Ishikawa (cell line): ENCODE measurements at regions not wholly inside any gene's neighbourhood (a gene's known extent, or its start where the extent isn't known, plus 50 kb on each side); places are given as distances from the start of the nearest gene placed in this dataset.

Source experiments
- CEBPB ChIP-seq: IDR thresholded peaks from 2 replicates; pipeline ENCODE4 v1.6.1; 2012
- CREB1 ChIP-seq: IDR thresholded peaks from 2 replicates; pipeline ENCODE4 v1.6.1; 2012; ENCODE audit warnings: low read depth
- EGR1 ChIP-seq: IDR thresholded peaks from 2 replicates; pipeline ENCODE4 v1.6.1; 2012
- EP300 ChIP-seq: IDR thresholded peaks from 2 replicates; pipeline ENCODE4 v1.6.1; 2012; ENCODE audit warnings: borderline replicate concordance
- FOXM1 ChIP-seq: IDR thresholded peaks from 2 replicates; pipeline ENCODE4 v1.6.1; 2012; ENCODE audit warnings: low read depth, borderline replicate concordance
- NFIC ChIP-seq: IDR thresholded peaks from 2 replicates; pipeline ENCODE4 v1.6.1; 2012
- RAD21 ChIP-seq: IDR thresholded peaks from 2 replicates; pipeline ENCODE4 v1.6.1; 2012; ENCODE audit warnings: low read depth
- TAF1 ChIP-seq: IDR thresholded peaks from 2 replicates; pipeline ENCODE4 v1.6.1; 2012; ENCODE audit warnings: low read depth, mild to moderate bottlenecking
- TCF12 ChIP-seq: IDR thresholded peaks from 2 replicates; pipeline ENCODE4 v1.6.1; 2012; ENCODE audit warnings: low read depth
- TEAD4 ChIP-seq: IDR thresholded peaks from 2 replicates; pipeline ENCODE4 v1.6.1; 2012
- YY1 ChIP-seq: IDR thresholded peaks from 2 replicates; pipeline ENCODE4 v1.6.1; 2012; ENCODE audit warnings: low read depth
- ZBTB7A ChIP-seq: IDR thresholded peaks from 2 replicates; pipeline ENCODE4 v1.6.1; 2012; ENCODE audit warnings: low read depth
- TF ChIP-seq, protein P1 (sequence below): IDR thresholded peaks from 2 replicates; pipeline ENCODE4 v1.6.1; 2012; ENCODE audit warnings: low read depth, mild to moderate bottlenecking
- TF ChIP-seq, protein P2 (sequence below): IDR thresholded peaks from 2 replicates; pipeline ENCODE4 v1.6.1; 2012
- TF ChIP-seq, protein P3 (sequence below): IDR thresholded peaks from 2 replicates; pipeline ENCODE4 v1.6.1; 2012

DNA sequence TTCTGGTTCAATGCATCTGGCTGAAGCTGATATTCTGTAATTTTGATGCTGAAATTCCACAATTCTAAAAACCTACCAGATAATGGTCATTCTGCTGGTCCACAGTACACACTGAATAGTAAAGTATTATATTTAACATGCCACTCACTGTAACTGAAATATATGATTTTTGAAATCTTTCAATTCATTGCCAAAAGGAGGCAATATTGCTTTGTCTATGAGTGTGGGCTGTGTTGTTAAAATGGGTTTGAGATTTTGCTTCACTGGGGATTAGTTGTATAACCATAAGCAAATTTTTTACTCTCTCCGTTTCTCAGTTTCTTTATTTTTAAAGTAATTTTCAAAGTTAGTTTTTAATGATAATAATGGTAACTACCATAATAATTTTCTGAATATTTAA lies 1404.1 kb upstream of the IGFBP7 start:
- TF ChIP-seq RAD21, result peak; percentile 21; the same call in 1 of the 2 replicates
- no peak for TF ChIP-seq TCF12

DNA sequence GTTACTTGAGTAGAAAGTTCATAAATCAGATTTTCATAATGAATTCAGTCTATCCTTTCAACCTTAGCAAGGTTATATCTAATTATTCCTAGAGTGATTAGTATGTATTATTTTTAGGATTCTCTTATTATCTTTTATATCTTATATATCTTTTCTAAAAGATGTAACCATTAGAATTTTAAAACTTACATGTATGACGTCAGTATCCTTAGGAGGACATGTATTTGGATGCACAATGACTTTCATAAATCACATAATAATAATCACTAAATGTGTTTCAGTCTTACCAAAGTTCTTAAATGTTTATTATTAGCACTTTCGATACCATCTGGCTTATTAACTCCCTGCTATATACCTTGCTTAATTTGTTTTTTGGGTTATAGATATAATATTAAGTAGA lies 1400.5 kb upstream of the IGFBP7 start:
- TF ChIP-seq, protein P1, sequence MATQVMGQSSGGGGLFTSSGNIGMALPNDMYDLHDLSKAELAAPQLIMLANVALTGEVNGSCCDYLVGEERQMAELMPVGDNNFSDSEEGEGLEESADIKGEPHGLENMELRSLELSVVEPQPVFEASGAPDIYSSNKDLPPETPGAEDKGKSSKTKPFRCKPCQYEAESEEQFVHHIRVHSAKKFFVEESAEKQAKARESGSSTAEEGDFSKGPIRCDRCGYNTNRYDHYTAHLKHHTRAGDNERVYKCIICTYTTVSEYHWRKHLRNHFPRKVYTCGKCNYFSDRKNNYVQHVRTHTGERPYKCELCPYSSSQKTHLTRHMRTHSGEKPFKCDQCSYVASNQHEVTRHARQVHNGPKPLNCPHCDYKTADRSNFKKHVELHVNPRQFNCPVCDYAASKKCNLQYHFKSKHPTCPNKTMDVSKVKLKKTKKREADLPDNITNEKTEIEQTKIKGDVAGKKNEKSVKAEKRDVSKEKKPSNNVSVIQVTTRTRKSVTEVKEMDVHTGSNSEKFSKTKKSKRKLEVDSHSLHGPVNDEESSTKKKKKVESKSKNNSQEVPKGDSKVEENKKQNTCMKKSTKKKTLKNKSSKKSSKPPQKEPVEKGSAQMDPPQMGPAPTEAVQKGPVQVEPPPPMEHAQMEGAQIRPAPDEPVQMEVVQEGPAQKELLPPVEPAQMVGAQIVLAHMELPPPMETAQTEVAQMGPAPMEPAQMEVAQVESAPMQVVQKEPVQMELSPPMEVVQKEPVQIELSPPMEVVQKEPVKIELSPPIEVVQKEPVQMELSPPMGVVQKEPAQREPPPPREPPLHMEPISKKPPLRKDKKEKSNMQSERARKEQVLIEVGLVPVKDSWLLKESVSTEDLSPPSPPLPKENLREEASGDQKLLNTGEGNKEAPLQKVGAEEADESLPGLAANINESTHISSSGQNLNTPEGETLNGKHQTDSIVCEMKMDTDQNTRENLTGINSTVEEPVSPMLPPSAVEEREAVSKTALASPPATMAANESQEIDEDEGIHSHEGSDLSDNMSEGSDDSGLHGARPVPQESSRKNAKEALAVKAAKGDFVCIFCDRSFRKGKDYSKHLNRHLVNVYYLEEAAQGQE, result no peak
- TF ChIP-seq YY1 (no peak), EGR1 (no peak), NFIC (no peak), TEAD4 (no peak), CEBPB (no peak), EP300 (no peak), TCF12 (no peak)
- TF ChIP-seq, protein P2, sequence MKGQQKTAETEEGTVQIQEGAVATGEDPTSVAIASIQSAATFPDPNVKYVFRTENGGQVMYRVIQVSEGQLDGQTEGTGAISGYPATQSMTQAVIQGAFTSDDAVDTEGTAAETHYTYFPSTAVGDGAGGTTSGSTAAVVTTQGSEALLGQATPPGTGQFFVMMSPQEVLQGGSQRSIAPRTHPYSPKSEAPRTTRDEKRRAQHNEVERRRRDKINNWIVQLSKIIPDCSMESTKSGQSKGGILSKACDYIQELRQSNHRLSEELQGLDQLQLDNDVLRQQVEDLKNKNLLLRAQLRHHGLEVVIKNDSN, result no peak

DNA sequence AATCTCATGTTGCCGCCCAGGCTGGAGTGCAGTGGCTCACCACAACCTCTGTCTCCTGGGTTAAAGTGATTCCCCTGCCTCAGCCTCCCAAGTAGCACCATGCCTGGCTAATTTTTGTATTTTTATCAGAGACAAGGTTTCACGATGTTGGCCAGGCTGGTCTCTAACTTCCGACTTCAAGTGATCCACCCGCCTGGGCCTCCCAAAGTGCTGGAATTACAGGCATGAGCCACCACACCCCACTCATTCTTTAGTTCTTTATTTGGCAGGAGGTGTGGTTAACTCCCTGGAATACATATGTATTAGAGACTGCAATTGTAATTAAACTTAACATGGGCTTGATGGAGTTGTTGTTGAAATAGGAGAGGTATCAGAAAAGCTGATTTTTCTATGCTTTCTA lies 1396.9 kb upstream of the IGFBP7 start:
- TF ChIP-seq CREB1, result no peak
- no peak for TF ChIP-seq TCF12
- no peak for TF ChIP-seq RAD21
- no peak for TF ChIP-seq EP300
- no peak for TF ChIP-seq TAF1
- TF ChIP-seq ZBTB7A, result no peak
- TF ChIP-seq, protein P2, result no peak
- TF ChIP-seq NFIC, result no peak
- TF ChIP-seq CEBPB, result no peak
- TF ChIP-seq, protein P1, result no peak

DNA sequence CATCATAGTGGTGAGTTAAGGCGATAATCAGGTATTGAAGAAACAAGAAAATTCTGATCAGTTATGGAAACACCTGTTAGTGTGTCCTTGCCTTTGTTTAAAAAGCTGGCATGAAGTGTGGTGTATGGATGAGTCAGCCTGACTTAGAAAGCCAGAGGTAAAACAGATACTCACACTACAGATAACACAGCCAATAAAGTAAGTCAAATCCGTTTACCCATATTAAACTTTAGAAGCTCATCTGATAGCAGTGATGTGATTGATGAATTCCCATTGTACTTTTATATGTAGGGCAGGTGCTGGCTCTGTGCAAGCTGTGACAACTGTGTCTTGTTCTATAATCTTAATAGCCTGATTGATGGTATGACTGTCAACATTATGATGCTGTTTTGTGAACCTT lies 1392.7 kb upstream of the IGFBP7 start:
- TF ChIP-seq TCF12 (no peak), EGR1 (no peak), NFIC (no peak), CREB1 (no peak), RAD21 (no peak), TAF1 (no peak), CEBPB (no peak), TEAD4 (no peak), ZBTB7A (no peak), EP300 (no peak), FOXM1 (no peak), YY1 (no peak)
- TF ChIP-seq, protein P1, result no peak
- TF ChIP-seq, protein P2, result no peak
- TF ChIP-seq, protein P3, sequence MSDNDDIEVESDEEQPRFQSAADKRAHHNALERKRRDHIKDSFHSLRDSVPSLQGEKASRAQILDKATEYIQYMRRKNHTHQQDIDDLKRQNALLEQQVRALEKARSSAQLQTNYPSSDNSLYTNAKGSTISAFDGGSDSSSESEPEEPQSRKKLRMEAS, result no peak

DNA sequence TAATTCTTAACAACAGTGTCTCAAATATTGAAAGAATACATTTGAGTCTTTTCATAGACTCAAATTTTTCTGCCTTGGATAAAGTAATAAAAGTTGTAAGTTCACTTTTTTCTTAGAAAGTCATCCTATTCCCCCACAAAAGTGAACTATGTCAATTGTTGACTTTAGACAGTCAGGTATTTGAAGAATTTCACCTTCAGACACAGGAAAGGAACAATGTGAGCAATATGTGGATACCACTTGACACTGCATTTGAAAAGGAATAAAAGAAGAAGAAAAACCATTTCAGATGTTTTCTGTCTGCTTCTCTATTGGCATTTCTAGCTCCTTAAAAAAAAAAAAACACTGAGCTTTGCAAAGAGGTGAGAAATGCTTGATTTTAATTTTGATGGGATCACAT lies 1389.0 kb upstream of the IGFBP7 start:
- TF ChIP-seq NFIC (no peak), EGR1 (no peak), ZBTB7A (no peak), TAF1 (no peak), TCF12 (no peak), YY1 (no peak), CEBPB (no peak), TEAD4 (no peak), EP300 (no peak), CREB1 (no peak), FOXM1 (no peak)
- TF ChIP-seq, protein P1, result no peak
- TF ChIP-seq, protein P2, result no peak
- TF ChIP-seq, protein P3, result no peak
